ENCODE measurements at regions not wholly inside any gene's neighbourhood (a gene's known extent, or its start where the extent isn't known, plus 50 kb on each side); places are given as distances from the start of the nearest gene placed in this dataset.

DNA sequence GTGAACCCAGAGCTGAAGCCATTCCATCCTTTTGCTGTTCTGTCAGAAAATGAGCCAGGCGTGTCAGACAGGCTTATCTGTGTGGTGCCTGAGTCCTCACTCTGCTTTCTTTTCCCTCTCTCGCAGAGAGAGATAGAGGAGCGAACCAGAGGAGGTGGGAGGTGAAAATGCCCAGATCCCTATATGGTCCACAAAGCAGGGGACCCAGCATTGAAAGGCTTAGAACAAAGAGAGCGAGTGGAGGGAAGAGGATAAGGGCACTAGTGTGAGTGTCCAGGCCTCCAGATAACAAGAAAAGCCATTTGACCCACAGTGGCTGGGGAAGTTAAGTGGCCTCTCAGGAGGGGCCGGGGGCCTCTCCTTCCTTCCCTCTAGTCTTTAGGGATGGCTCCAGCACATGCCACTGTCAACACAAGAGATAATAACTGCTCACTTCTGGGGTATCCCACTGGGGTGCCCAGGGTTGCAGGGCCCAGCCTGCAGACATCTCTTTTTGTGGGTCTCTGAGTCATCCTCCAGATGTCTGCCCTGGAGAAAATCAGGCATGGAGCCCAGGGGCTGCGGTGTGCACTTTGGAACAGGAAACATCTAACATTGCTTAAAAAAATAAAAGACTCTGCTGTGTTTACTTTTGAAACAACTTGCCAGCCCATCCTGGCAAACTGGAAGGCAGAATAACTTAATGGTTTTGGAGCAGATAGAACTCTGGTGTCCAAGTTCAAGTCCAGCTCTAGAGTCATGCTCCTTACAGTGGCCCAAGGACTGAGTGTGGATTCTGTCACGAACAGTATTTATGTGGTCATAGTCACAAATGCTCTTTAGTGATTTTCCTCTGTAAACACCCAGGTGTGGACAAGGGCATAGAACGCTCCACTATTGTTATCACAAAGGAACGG, 189.5 kb downstream of the CXCL12 start:
- TF ChIP-seq POLR2A (IDR thresholded peaks at IDR 0.05; ENCODE audit: low read length) (no peak), GATA1 (IDR thresholded peaks at IDR 0.05; ENCODE audit: low read depth, low read length) (no peak)
